H1 (cell line): ENCODE measurements at regions not wholly inside any gene's neighbourhood (a gene's known extent, or its start where the extent isn't known, plus 50 kb on each side); places are given as distances from the start of the nearest gene placed in this dataset.

Experiments used
- TF ChIP-seq, protein P1 (sequence below): fragments of 300-600 bp; sonication (generic); IDR thresholded peaks from 2 replicates; pipeline ENCODE4 v1.7.1; 2012; ENCODE audit warnings: low read length, moderate library complexity, mild to moderate bottlenecking, inconsistent platforms; ENCODE audit not compliant: insufficient replicate concordance

DNA sequence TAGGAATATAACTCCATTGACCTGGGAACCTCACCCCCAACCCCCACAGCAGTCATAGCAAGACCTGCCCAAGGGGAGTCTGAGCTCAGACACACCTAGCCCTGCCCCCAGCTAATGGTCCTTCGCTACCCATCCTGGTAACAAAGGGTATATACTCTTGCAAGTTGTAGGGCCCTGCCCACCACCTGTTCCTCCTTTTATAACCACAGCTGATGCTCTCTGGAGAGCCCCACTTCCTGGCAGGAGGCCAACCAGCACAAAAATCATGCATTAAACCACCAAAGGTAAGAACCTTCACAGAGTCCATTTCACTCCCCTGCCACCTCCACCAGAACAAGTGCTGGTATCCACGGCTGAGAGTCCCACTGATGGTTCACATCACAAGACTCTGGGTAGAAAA lies 1195.3 kb upstream of the SEMA6A start (continued):
- TF ChIP-seq, protein P1, sequence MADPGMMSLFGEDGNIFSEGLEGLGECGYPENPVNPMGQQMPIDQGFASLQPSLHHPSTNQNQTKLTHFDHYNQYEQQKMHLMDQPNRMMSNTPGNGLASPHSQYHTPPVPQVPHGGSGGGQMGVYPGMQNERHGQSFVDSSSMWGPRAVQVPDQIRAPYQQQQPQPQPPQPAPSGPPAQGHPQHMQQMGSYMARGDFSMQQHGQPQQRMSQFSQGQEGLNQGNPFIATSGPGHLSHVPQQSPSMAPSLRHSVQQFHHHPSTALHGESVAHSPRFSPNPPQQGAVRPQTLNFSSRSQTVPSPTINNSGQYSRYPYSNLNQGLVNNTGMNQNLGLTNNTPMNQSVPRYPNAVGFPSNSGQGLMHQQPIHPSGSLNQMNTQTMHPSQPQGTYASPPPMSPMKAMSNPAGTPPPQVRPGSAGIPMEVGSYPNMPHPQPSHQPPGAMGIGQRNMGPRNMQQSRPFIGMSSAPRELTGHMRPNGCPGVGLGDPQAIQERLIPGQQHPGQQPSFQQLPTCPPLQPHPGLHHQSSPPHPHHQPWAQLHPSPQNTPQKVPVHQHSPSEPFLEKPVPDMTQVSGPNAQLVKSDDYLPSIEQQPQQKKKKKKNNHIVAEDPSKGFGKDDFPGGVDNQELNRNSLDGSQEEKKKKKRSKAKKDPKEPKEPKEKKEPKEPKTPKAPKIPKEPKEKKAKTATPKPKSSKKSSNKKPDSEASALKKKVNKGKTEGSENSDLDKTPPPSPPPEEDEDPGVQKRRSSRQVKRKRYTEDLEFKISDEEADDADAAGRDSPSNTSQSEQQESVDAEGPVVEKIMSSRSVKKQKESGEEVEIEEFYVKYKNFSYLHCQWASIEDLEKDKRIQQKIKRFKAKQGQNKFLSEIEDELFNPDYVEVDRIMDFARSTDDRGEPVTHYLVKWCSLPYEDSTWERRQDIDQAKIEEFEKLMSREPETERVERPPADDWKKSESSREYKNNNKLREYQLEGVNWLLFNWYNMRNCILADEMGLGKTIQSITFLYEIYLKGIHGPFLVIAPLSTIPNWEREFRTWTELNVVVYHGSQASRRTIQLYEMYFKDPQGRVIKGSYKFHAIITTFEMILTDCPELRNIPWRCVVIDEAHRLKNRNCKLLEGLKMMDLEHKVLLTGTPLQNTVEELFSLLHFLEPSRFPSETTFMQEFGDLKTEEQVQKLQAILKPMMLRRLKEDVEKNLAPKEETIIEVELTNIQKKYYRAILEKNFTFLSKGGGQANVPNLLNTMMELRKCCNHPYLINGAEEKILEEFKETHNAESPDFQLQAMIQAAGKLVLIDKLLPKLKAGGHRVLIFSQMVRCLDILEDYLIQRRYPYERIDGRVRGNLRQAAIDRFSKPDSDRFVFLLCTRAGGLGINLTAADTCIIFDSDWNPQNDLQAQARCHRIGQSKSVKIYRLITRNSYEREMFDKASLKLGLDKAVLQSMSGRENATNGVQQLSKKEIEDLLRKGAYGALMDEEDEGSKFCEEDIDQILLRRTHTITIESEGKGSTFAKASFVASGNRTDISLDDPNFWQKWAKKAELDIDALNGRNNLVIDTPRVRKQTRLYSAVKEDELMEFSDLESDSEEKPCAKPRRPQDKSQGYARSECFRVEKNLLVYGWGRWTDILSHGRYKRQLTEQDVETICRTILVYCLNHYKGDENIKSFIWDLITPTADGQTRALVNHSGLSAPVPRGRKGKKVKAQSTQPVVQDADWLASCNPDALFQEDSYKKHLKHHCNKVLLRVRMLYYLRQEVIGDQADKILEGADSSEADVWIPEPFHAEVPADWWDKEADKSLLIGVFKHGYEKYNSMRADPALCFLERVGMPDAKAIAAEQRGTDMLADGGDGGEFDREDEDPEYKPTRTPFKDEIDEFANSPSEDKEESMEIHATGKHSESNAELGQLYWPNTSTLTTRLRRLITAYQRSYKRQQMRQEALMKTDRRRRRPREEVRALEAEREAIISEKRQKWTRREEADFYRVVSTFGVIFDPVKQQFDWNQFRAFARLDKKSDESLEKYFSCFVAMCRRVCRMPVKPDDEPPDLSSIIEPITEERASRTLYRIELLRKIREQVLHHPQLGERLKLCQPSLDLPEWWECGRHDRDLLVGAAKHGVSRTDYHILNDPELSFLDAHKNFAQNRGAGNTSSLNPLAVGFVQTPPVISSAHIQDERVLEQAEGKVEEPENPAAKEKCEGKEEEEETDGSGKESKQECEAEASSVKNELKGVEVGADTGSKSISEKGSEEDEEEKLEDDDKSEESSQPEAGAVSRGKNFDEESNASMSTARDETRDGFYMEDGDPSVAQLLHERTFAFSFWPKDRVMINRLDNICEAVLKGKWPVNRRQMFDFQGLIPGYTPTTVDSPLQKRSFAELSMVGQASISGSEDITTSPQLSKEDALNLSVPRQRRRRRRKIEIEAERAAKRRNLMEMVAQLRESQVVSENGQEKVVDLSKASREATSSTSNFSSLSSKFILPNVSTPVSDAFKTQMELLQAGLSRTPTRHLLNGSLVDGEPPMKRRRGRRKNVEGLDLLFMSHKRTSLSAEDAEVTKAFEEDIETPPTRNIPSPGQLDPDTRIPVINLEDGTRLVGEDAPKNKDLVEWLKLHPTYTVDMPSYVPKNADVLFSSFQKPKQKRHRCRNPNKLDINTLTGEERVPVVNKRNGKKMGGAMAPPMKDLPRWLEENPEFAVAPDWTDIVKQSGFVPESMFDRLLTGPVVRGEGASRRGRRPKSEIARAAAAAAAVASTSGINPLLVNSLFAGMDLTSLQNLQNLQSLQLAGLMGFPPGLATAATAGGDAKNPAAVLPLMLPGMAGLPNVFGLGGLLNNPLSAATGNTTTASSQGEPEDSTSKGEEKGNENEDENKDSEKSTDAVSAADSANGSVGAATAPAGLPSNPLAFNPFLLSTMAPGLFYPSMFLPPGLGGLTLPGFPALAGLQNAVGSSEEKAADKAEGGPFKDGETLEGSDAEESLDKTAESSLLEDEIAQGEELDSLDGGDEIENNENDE: no peak
- TF ChIP-seq, all 59 proteins: peak for 0
